Right lung (tissue), 2 donors: ENCODE measurements at regions not wholly inside any gene's neighbourhood (a gene's known extent, or its start where the extent isn't known, plus 50 kb on each side); places are given as distances from the start of the nearest gene placed in this dataset.
"Not testable (repeated sequence)": the region's sequence is repeated elsewhere in the genome, so short reads cannot be mapped to it uniquely, and the experiment has no call there.

Source experiments
- DNase-seq, 2 donors: peaks; one replicate each; pipeline ENCODE4 v3.0.0-alpha.2; 2013

- DNase-seq, result peak; percentile 31 to 36
Observed at GRCh38 chr5:152607401-152608160, 202.5 kb upstream of the NMUR2 start.

- DNase-seq, result peak; percentile 84 to 88
Observed at GRCh38 chr5:152608458-152608857, 203.4 kb upstream of the NMUR2 start.

- no peak for DNase-seq
Observed at GRCh38 chr5:152619756-152620155, 214.7 kb upstream of the NMUR2 start.

GRCh38 chr5:152622628-152623027, 217.5 kb upstream of the NMUR2 start:
- DNase-seq, result no peak

GRCh38 chr5:152623951-152624350, 218.9 kb upstream of the NMUR2 start:
- no peak for DNase-seq

DNA sequence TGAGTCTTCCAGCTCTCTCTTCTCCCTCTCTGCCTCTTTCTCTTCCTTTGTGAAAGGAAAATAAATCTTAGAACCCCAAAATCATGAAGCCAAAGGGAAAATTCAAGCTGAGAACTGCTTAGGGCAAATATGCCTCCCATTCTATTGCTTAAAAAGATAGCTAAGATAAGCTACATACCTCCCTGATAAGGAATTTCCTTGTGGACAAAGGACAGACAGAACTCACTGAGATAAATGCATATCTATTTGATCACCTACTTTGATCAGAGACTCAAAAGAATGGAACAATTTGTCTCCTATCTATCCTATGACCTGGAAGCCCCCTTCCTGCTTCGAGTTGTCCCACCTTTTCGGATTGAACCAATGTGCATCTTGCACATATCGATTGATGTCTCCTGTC, 220.6 kb upstream of the NMUR2 start:
- DNase-seq, result no peak

DNA sequence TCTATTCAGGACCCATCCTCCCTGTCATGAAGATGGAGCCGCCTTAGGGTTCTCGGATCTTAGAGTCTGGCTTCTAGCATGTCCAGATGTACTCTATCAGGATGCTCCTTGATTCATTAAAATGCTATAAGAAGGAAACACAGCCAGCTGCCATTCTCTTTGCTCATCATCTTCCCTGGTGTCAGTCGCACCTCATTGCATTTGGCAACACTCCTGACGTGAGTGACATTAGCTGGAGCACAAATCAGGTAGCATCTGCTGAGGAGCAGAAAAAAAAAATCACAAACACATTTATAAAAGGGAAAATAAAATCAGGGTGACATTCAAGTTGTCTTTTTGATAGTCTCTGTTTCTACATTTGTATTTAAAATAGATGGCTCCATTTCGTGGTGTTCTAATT, 226.1 kb upstream of the NMUR2 start:
- no peak for DNase-seq

DNA sequence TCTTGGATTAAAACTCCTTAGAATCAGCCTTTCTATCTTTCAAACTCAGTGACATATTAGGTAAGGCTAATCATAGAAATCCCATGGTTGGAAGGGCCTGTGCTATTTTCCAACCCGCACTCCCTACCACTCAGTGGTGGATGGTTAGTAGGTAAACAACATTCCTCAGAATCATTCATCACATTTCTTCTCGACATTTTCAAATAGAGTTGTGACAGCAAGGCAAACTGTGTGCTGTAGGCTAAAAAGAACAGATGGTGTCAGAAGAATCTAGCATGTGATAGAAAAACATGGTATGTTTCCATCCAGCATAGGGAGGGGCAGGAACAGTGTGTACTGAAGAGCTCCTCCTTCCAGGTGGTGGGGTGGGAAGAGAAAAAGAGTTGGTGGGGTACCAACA, 227.3 kb upstream of the NMUR2 start:
- no peak for DNase-seq

DNA sequence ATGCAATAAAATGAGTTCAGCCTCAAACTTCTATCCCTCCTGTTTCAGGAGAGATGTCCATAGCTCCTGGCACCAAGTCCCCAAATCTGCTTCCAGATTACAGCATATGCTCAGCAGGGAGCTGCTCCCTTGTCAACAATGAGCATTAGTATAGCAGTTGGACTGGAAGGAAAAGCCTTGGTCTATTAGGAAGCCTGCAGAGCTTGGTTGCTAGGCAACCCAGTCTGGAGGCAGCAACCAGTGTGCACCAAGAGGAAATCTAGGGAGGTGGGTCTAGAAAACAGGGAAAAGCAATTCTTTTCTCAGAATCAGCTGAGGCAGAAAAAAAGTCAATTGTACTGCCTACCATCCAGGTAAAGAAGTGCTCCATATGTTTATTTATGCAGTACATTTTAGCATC, 229.5 kb upstream of the NMUR2 start:
- DNase-seq, result no peak

DNA sequence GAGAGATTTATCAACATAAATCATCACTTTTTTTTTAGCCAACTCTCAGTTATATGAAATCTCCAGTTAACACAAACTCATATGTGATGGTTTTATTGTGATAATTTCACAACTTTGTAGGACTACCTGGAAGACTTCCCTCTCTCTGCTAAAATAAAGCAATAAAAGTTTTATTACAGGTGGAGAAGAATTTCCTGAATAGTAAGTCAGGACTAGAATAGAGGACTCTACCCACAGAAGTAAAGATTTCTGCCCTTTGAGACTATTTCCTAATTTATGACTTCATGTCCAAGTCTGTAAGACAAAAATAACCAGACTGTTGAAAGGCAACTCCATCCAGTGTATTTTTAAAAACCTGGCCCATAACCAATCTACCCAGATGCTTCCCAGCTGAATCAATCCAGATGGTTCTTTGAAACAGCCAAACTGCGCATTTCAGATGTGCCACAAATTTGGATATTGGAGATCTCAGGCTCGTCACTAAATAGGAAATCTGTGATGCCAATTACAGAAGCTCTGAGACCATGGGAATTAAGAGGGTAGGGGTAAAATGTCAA, 234.0 kb upstream of the NMUR2 start:
- peak in 1 of 2 donors; percentile 42 for DNase-seq

DNA sequence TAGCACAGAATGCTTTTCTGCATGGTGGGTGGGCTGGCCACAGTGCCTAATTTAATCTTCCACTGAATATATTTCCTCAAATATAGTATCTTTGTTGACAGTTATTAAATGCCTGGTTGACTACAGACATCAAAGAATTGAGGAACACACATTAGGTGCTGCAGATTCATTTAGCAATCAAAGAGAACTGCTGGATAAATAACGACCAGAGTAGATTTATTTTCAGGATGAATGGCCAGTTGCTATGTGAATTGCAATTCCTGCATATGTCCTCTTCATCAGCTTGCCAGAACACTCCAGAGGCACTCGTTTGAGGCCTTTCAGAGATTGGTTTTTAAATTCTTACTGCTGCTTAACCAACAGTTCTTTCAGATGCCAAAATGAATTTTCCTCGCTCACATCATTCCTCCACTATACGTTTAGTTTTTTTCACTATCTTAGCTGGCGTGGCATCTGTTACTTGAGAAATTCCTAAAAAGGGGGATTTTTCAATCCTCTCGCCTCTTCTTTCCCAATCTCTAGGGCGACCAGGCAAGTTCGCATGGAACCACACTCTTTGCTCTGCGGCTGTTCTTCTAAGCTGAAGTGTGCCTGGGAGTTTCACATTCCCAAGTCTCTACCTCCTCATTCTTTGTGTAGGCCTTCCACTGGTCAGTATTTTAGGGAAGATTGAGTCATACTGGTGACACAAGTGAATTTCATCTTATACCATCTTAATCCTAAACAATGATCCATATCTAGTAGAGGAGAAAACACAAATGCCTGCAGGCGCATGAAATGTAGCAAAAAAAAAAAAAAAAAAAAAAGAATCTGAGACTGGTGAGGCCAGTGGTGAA, 237.1 kb upstream of the NMUR2 start:
- no peak for DNase-seq

GRCh38 chr5:152642880-152643279, 237.8 kb upstream of the NMUR2 start:
- no peak for DNase-seq

GRCh38 chr5:152644029-152644728, 239.1 kb upstream of the NMUR2 start:
- DNase-seq, result no peak

DNA sequence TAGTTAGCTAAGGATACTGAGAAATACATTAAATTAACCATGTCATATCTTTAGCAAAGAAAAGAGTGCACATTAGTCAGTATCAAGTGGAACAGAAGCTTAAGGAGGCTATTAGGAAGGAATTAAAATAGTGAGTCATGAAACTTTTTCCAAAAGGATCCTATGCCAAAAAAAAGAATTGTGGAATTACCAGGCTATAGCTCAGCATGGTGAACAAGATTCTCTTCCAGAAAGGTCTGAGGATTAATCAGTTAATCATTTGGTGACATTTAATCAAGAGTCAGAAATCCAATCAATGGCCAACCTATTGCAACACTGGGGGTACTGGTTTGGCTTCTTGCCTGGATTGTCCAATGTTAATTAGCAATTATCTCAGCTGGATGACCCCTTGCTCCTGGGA, 244.5 kb upstream of the NMUR2 start:
- DNase-seq, result no peak

- DNase-seq, result no peak
Observed at GRCh38 chr5:152650413-152650812, 245.3 kb upstream of the NMUR2 start.

DNA sequence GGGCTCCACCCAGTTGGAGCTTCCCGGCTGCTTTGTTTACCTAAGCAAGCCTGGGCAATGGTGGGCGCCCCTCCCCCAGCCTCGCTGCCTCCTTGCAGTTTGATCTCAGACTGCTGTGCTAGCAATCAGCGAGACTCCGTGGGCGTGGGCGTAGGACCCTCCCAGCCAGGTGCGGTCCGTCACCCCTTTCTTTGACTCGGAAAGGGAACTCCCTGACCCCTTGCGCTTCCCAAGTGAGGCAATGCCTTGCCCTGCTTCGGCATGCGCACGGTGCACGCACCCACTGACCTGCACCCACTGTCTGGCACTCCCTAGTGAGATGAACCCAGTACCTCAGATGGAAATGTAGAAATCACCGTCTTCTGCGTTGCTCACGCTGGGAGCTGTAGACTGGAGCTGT, 254.4 kb upstream of the NMUR2 start:
- not testable (repeated sequence) for DNase-seq

- DNase-seq, result no peak
Observed at GRCh38 chr5:152673601-152674000, 268.5 kb upstream of the NMUR2 start.

- DNase-seq, result no peak
Observed at GRCh38 chr5:152674403-152674802, 269.3 kb upstream of the NMUR2 start.

DNA sequence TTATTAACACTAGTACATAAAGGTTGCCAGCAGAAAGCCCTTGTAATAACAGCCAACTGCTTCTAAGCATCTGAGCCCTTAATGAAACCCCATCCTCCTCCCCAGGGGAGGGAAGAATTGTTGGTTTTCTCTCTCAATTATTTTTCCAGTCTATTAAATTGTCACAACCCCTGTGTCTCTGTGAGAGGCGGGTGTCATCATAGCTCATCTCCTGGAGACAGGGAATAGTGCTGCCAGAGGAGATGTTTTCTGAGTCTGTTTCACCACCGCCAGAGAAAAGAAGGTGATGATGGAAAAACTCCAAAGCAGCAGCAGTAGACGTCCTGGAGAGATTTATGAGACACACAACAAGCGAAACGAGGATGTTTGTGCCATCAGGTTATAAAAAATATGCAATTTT, 271.1 kb upstream of the NMUR2 start:
- no peak for DNase-seq

DNA sequence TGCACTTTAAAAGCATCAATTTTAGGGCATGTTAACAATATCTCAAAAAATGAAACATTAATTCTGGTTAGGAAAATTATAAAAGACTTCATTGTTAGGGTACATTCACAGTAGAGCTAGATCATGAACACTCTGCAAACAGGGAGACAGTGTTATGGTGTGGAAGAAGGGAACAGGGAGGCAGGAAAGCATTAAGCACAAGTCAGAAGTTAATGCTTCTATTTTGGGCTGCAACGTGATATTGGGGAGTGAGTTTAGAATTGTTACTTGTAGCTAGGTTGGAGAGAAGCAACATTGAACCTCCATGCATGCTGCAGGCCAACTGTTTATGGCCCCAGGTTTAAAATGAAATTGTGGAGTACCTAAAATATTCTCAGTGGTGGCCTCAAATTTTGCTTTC, 278.1 kb upstream of the NMUR2 start:
- no peak for DNase-seq

- no peak for DNase-seq
Observed at GRCh38 chr5:152686931-152687330, 281.9 kb upstream of the NMUR2 start.

- DNase-seq, result no peak
Observed at GRCh38 chr5:152688561-152689249, 283.6 kb upstream of the NMUR2 start.
